GM12865 (cell line): ENCODE measurements at regions not wholly inside any gene's neighbourhood (a gene's known extent, or its start where the extent isn't known, plus 50 kb on each side); places are given as distances from the start of the nearest gene placed in this dataset.

ENCODE experiments used
- DNase-seq: peaks from one replicate; pipeline ENCODE4 v3.0.0; 2010; ENCODE audit warnings: low read depth
- H3K4me3 ChIP-seq: 2 replicates; pipeline ENCODE4 v1.5.1; 2011; ENCODE audit warnings: mild to moderate bottlenecking, low read depth, low read length, control low read depth
- CTCF ChIP-seq: IDR thresholded peaks from 2 replicates; pipeline ENCODE4 v1.5.1; 2011; ENCODE audit warnings: low read length, control low read depth, low read depth, inconsistent platforms; ENCODE audit not compliant: insufficient read depth; ENCODE audit errors: missing control alignments

DNA sequence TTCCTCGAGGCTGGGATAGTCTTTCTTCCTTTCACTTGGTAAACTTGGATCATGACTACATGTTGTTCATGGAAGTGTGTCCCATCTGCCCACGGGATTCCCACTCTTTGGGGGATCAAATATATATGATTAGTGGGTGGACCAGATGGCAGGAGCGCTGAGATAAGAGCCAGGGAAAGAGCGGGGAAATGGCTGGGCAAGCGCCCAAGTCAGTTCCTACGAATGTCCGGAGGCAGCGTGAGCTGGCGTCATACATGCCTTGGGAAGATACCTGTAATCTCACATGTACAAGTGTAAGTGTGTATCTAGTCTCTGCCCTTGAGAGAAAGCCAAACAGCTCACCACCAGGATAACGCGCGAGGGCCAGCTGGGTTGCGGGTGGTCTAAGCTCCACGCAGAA is 62.3 kb downstream of the FZD10 start:
- TF ChIP-seq CTCF = no peak
- no peak for DNase-seq
- no peak overlapping the region for H3K4me3 ChIP-seq

DNA sequence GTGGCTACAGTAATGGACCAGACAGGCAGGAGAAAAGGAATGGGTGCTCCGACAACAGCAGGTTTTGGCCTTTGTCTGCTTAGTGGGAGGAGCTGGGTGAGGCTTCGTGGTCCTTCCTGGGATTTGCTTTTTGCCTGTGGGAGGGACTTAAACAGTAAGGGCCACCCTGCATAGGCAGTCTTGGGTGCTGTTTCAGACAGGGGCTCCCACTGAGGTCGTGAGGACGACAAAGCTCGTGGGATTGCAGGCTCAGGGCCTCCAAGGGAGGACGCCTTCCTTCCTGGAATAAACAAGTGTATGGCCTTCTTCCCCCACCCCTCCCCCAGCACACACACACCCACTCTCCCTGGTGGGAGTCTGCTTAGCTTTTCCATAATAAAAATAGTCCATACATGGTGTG is 63.1 kb downstream of the FZD10 start:
- no peak overlapping the region for H3K4me3 ChIP-seq
- no peak for TF ChIP-seq CTCF
- no peak for DNase-seq

DNA sequence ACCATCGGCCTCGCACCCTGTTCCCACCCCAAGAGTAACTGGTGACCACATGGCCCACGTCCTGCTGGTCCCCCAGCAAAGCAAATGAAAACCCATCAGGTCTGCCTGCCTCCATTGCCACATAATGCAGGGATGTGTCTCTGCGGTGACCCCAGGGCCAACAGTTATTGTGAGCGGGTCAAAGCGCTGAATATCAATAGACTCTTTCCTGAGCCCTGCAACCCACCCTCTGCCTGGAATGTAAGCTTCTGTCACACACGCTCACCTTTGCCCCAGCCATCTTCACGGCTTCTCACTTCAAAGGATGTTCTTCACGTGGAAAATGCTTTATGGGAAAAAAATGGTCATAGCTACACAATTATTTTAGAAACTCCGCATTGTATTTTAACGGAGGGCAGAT is 63.9 kb downstream of the FZD10 start:
- no peak overlapping the region for H3K4me3 ChIP-seq
- TF ChIP-seq CTCF = no peak
- DNase-seq = no peak

DNA sequence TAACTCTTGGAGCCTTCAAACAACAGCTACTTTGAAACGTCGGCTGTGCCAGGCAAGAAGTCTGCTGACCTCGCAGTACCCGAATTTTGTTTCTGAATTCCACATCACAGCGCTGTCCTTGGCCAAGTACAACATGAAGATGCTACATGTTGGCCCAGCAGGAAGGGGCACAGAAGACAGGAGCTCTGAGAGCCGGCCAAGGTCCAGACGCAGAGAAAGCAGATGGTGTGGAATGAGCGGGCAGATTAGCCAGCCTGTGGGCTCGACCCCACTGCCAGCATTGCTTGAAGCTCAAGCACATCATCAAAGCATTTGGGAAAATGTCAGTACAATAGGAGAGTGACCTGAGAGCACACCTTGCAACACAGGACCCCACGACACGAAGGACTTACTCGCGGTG is 64.5 kb downstream of the FZD10 start:
- no peak overlapping the region for H3K4me3 ChIP-seq
- no peak for TF ChIP-seq CTCF
- DNase-seq = no peak

DNA sequence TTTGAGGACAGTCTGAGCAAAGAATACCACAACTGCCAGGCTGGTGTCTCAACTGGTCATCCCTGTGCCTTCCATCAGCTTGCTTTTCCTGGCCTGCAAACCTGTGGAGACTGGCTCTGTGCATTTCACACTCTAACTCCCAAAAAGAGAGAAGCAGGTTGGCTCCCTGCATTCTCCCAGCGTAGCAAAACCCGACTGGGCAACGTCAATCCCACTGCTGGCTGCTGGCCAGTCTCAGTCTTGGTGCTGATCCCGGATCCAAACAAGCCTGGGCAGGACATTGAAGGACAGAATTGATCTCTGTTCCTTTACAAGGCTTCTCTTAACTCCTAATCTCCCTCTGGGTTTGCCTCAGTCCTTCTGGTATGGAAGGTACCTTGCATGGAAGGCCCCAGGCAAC is 65.4 kb downstream of the FZD10 start:
- no peak for DNase-seq
- no peak for TF ChIP-seq CTCF
- no peak overlapping the region for H3K4me3 ChIP-seq

GRCh38 chr12:130236446-130236845 is 74.2 kb downstream of the FZD10 start:
- no peak overlapping the region for H3K4me3 ChIP-seq
- no peak for DNase-seq
- no peak for TF ChIP-seq CTCF

- no peak for TF ChIP-seq CTCF
- no peak for DNase-seq
- no peak overlapping the region for H3K4me3 ChIP-seq
Observed at GRCh38 chr12:130240831-130241590, 78.7 kb downstream of the FZD10 start.
